Germinal center (tissue), 1 donor: ENCODE measurements at regions not wholly inside any gene's neighbourhood (a gene's known extent, or its start where the extent isn't known, plus 50 kb on each side); places are given as distances from the start of the nearest gene placed in this dataset.
"Not testable (repeated sequence)": the region's sequence is repeated elsewhere in the genome, so short reads cannot be mapped to it uniquely, and the experiment has no call there.

Experiments
- DNase-seq: peaks from one replicate; pipeline ENCODE4 v3.0.0; 2012; ENCODE audit warnings: mixed read lengths, low spot score

- no peak for DNase-seq
Observed at GRCh38 chr16:55072976-55073375, 142.3 kb downstream of the IRX5 start.

- no peak for DNase-seq
Observed at GRCh38 chr16:55073830-55074229, 143.2 kb downstream of the IRX5 start.

- DNase-seq: not testable (repeated sequence)
Observed at GRCh38 chr16:55075208-55075607, 144.5 kb downstream of the IRX5 start.

- DNase-seq: no peak
Observed at GRCh38 chr16:55076053-55076452, 145.4 kb downstream of the IRX5 start.

- no peak for DNase-seq
Observed at GRCh38 chr16:55077266-55077665, 146.6 kb downstream of the IRX5 start.

GRCh38 chr16:55078153-55078552 lies 147.5 kb downstream of the IRX5 start:
- DNase-seq: no peak

GRCh38 chr16:55078699-55079410 lies 148.2 kb downstream of the IRX5 start:
- DNase-seq: no peak

- DNase-seq: no peak
Observed at GRCh38 chr16:55081622-55082590, 151.2 kb downstream of the IRX5 start.

- DNase-seq: no peak
Observed at GRCh38 chr16:55082591-55082976, 151.9 kb downstream of the IRX5 start.

- no peak for DNase-seq
Observed at GRCh38 chr16:55083052-55083451, 152.4 kb downstream of the IRX5 start.

GRCh38 chr16:55088098-55088497 lies 157.4 kb downstream of the IRX5 start:
- DNase-seq: no peak

GRCh38 chr16:55089600-55089999 lies 158.9 kb downstream of the IRX5 start:
- no peak for DNase-seq

GRCh38 chr16:55091213-55091870 lies 160.7 kb downstream of the IRX5 start:
- no peak for DNase-seq

- DNase-seq: no peak
Observed at GRCh38 chr16:55091871-55092230, 161.2 kb downstream of the IRX5 start.

- no peak for DNase-seq
Observed at GRCh38 chr16:55100100-55100499, 169.4 kb downstream of the IRX5 start.

GRCh38 chr16:55101026-55101425 lies 170.4 kb downstream of the IRX5 start:
- no peak for DNase-seq

- DNase-seq: no peak
Observed at GRCh38 chr16:55102077-55102476, 171.4 kb downstream of the IRX5 start.

GRCh38 chr16:55102531-55102930 lies 171.9 kb downstream of the IRX5 start:
- no peak for DNase-seq

- DNase-seq: no peak
Observed at GRCh38 chr16:55107851-55108250, 177.2 kb downstream of the IRX5 start.

GRCh38 chr16:55113210-55113609 lies 182.5 kb downstream of the IRX5 start:
- DNase-seq: no peak

GRCh38 chr16:55115506-55115905 lies 184.8 kb downstream of the IRX5 start:
- DNase-seq: no peak

- DNase-seq: no peak
Observed at GRCh38 chr16:55116165-55116920, 185.7 kb downstream of the IRX5 start.
